Spleen (tissue), 7 donors: ENCODE measurements at regions not wholly inside any gene's neighbourhood (a gene's known extent, or its start where the extent isn't known, plus 50 kb on each side); places are given as distances from the start of the nearest gene placed in this dataset.

Experiments
- CTCF ChIP-seq, 11 experiments: fragments of 200-600 bp in 7 of 11; fragments of 450-650 bp in 4 of 11; sonication (generic) in 4 of 11; IDR thresholded peaks in 8 of 11; conservative IDR thresholded peaks in 3 of 11; 1 replicate in 7 of 11; 2 replicates in 4 of 11; pipeline versions ENCODE4 v1.4.0 to v1.8.0; 2016 to 2021; ENCODE audit warnings: antibody characterized with exemption in 11 of 11, inconsistent platforms in 4 of 11, mild to moderate bottlenecking in 1 of 11
- POLR2A ChIP-seq, 3 donors: fragments of 450-650 bp; IDR thresholded peaks; one replicate each; pipeline ENCODE4 v1.5.1; 2017; ENCODE audit warnings: antibody characterized with exemption in 3 of 3, mild to moderate bottlenecking in 1 of 3
- POLR2AphosphoS5 ChIP-seq, 3 donors: sonication (generic); formaldehyde crosslinking; IDR thresholded peaks; one replicate each; pipeline ENCODE4 v1.5.1; 2017; ENCODE audit warnings: antibody characterized with exemption in 3 of 3
- donor health status: DM: no; HTN: no; CAD: no; lungs with moderate emphysema.
- donor health status: DM: no; HTN: no; CAD: no.
- donor health status: DM: no; HTN: no; CAD: no.

DNA sequence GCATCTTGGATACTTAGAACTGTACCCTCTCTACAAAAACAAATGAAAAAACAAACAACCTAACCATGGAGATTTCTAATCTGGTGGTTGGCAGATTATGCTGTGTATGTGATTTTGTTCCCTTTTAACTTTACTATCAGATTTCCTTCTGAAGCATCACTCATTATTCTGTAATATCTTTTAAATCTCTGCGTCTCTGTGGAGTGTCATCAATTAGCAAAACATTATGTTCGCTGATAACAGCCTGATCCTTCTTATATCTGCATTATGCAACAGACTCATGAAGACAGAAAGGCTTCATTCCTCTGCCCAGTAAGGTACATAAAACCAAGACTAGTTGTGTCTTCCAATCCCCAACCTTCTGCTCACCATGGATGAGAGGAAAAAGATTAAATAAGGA lies 110.3 kb upstream of the PDE5A start:
- TF ChIP-seq CTCF (IDR thresholded peaks at IDR 0.05 in 8 of 11, conservative IDR thresholded peaks at IDR 0.05 in 3 of 11): no peak
- TF ChIP-seq POLR2A (IDR thresholded peaks at IDR 0.05): no peak
- no peak for TF ChIP-seq POLR2AphosphoS5 (IDR thresholded peaks at IDR 0.05)
